ENCODE measurements at regions not wholly inside any gene's neighbourhood (a gene's known extent, or its start where the extent isn't known, plus 50 kb on each side); places are given as distances from the start of the nearest gene placed in this dataset.

DNA sequence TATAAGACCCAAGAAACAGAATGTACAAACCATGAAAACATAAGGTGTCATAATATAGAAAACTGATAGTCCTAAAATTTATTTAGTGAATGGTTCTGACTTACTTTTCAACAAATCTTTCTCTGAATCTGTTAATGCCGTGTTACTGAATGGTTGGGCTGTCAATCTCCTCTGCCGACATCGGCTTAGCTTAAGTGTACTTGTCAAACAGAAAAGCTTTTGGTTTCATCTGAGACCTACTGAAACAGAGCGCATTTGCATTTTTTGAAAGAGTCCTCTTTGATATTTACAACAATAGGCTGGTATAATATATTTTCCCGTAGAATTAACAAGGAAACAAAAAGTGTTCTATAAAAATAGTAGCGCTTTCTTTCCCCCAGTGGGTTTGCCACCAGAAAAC, 120.9 kb upstream of the ZNF804B start:
- ChIA-PET CTCF (ENCODE audit: partially characterized antibody) (interaction anchor here (1.2 kb wide), 1 partner anchor 17 kb away, joined by 3 read pairs; no protein-coding TSS in a partner anchor), POLR2A (ENCODE audit: partially characterized antibody) (no interaction called here)
- FAIRE-seq (no peak), DNase-seq (ENCODE audit: low read depth in 1 of 2, low spot score in 2 of 2) (no peak)
- H3K9ac ChIP-seq (replicated peaks in 1 of 4; ENCODE audit: extremely low read depth in 1 of 4, low read depth in 3 of 4, low read length in 3 of 4), result no peak overlapping the region
- H3K56ac ChIP-seq (replicated peaks; ENCODE audit: insufficient read length, low read depth, low read length), result no peak overlapping the region
- peaks cover 0 to 6% (median 3%) of the 10 kb centered on the region in 4 experiments; a peak in 4 of 7 replicates for H3K4me1 ChIP-seq (replicated peaks in 1 of 4; ENCODE audit: control insufficient read depth in 3 of 4, insufficient read depth in 4 of 4, low read length in 3 of 4)
- H3K23ac ChIP-seq (ENCODE audit: insufficient read length), result no peak overlapping the region
- WGBS, 2 experiments (ENCODE audit: extremely low coverage in 1 of 2, insufficient coverage in 1 of 2, insufficient read length in 1 of 2, insufficient replicate concordance in 2 of 2, low coverage in 1 of 2, low lambda C conversion rate in 2 of 2, missing lambda C conversion rate in 1 of 2), result 93% methylated on average over 6 of the region's 6 CpGs; no CpG with 5 or more reads in 1 of the 2 experiments
- H2AFZ ChIP-seq (ENCODE audit: low read length), result no peak overlapping the region
- no peak overlapping the region for H2BK120ac ChIP-seq (replicated peaks; ENCODE audit: low read depth, low read length)
- H3K79me2 ChIP-seq (ENCODE audit: control insufficient read depth in 1 of 2, insufficient read depth in 2 of 2, low read length in 2 of 2), result no peaks in the 10 kb centered on the region
- no peak overlapping the region for H4K8ac ChIP-seq (ENCODE audit: extremely low read depth, insufficient read depth, low read length)
- no peak overlapping the region for H2BK15ac ChIP-seq (ENCODE audit: low read length)
- H3K18ac ChIP-seq (ENCODE audit: extremely low read depth, low read length), result no peak overlapping the region
- no peak overlapping the region for H3K14ac ChIP-seq (ENCODE audit: insufficient read length)
- H3K27ac ChIP-seq (ENCODE audit: low read depth, low read length), result no peak overlapping the region
- H3K79me1 ChIP-seq (ENCODE audit: low read depth, low read length), result no peaks in the 10 kb centered on the region
- no peak overlapping the region for H2AK5ac ChIP-seq (ENCODE audit: low read depth, low read length)
- H3K4ac ChIP-seq (replicated peaks; ENCODE audit: insufficient read length, low read depth, low read length), result no peak overlapping the region
- no peaks in the 10 kb centered on the region for H3K27me3 ChIP-seq (replicated peaks in 1 of 4; ENCODE audit: control insufficient read depth in 3 of 4, extremely low read depth in 1 of 4, insufficient read depth in 3 of 4, low read length in 3 of 4)
- no peak overlapping the region for H2BK12ac ChIP-seq (ENCODE audit: low read depth, low read length)
- no peaks in the 10 kb centered on the region; a peak in 1 of 4 replicates for H3K9me3 ChIP-seq (ENCODE audit: insufficient read depth in 2 of 2, low read depth in 1 of 2, low read length in 1 of 2)
- H4K20me1 ChIP-seq (replicated peaks in 1 of 2; ENCODE audit: control insufficient read depth in 1 of 2, insufficient read depth in 2 of 2, low read length in 2 of 2), result no peaks in the 10 kb centered on the region
- H2BK20ac ChIP-seq (ENCODE audit: low read length), result no peak overlapping the region
- no peak overlapping the region for H4K5ac ChIP-seq (ENCODE audit: insufficient read length, low read depth, low read length)
- H3K4me3 ChIP-seq (ENCODE audit: extremely low read depth in 1 of 4, insufficient read depth in 2 of 4, low read depth in 3 of 4, low read length in 4 of 4), result no peak overlapping the region
- no peaks in the 10 kb centered on the region for H3K23me2 ChIP-seq (ENCODE audit: low read depth, low read length)
- no peak overlapping the region for H2BK5ac ChIP-seq (ENCODE audit: low read depth, low read length)
- no peak overlapping the region for H4K91ac ChIP-seq (replicated peaks; ENCODE audit: insufficient read length, low read length)
- H3K4me2 ChIP-seq (ENCODE audit: insufficient read depth in 1 of 2, low read depth in 2 of 2, low read length in 2 of 2), result no peak overlapping the region
- H3K36me3 ChIP-seq (ENCODE audit: control insufficient read depth in 2 of 4, insufficient read depth in 4 of 4, low read length in 3 of 4), result no peaks in the 10 kb centered on the region
- TF ChIP-seq BACH1 (IDR thresholded peaks at IDR 0.05; ENCODE audit: low read length) (no peak), KDM4A (IDR thresholded peaks at IDR 0.05; ENCODE audit: low read depth, low read length, severe bottlenecking) (no peak), MAFK (IDR thresholded peaks at IDR 0.05; ENCODE audit: low read depth, low read length) (no peak), KDM1A (IDR thresholded peaks at IDR 0.05; ENCODE audit: borderline replicate concordance, low read length) (no peak), SP1 (IDR thresholded peaks at IDR 0.05; ENCODE audit: low read depth, low read length) (no peak), JUN (IDR thresholded peaks at IDR 0.05; ENCODE audit: low read depth, low read length) (no peak), YY1 (IDR thresholded peaks at IDR 0.05; ENCODE audit: low read depth, low read length) (no peak), CBX8 (IDR thresholded peaks at IDR 0.05; ENCODE audit: borderline replicate concordance, low read depth, low read length) (no peak), BRCA1 (IDR thresholded peaks at IDR 0.05; ENCODE audit: low read depth, low read length) (no peak), RBBP5 (IDR thresholded peaks at IDR 0.05; ENCODE audit: borderline replicate concordance, low read depth, low read length) (no peak), ZNF274 (IDR thresholded peaks at IDR 0.05; ENCODE audit: borderline replicate concordance, extremely low read depth, low read length) (no peak), HDAC2 (IDR thresholded peaks at IDR 0.05; ENCODE audit: borderline replicate concordance in 1 of 2, low read depth in 2 of 2, low read length in 2 of 2) (no peak), NANOG (IDR thresholded peaks at IDR 0.05; ENCODE audit: insufficient read depth, low read depth, low read length, poor library complexity, severe bottlenecking) (no peak)
- TF ChIP-seq, protein P1, sequence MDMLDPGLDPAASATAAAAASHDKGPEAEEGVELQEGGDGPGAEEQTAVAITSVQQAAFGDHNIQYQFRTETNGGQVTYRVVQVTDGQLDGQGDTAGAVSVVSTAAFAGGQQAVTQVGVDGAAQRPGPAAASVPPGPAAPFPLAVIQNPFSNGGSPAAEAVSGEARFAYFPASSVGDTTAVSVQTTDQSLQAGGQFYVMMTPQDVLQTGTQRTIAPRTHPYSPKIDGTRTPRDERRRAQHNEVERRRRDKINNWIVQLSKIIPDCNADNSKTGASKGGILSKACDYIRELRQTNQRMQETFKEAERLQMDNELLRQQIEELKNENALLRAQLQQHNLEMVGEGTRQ (IDR thresholded peaks at IDR 0.05; ENCODE audit: low read length), result no peak
